Right ventricle myocardium inferior (tissue), 1 donor: ENCODE measurements at regions not wholly inside any gene's neighbourhood (a gene's known extent, or its start where the extent isn't known, plus 50 kb on each side); places are given as distances from the start of the nearest gene placed in this dataset.

Experiments
- ATAC-seq: fragments of 200-7000 bp; cut with Tn5 transposase; one replicate; pipeline ENCODE4 v1.9.1; 2020; ENCODE audit warnings: mild to moderate bottlenecking, moderate library complexity
- DNase-seq: peaks from one replicate; pipeline ENCODE4 v3.0.0; 2021; ENCODE audit errors: missing footprints
- intact Hi-C: fragments of 100-400 bp; cut with DNase I; formaldehyde crosslinking; loops from one replicate; pipeline ENCODE4 v1.11.0; 2022
- donor health status: DM: no; HTN: yes; CAD: no; lungs with severe emphysema.

- no peak for ATAC-seq
- DNase-seq = no peak
- intact Hi-C loops = no loop called here
Measured at GRCh38 chr6:137651178-137651577, 157.0 kb upstream of the OLIG3 start.

- no peak for ATAC-seq
- DNase-seq = no peak
- intact Hi-C loops = no loop called here
Measured at GRCh38 chr6:137651591-137652335, 157.6 kb upstream of the OLIG3 start.

GRCh38 chr6:137652961-137653705, 158.9 kb upstream of the OLIG3 start:
- intact Hi-C loops = no loop called here
- no peak for DNase-seq
- ATAC-seq = no peak

GRCh38 chr6:137653706-137654059, 159.5 kb upstream of the OLIG3 start:
- ATAC-seq = no peak
- intact Hi-C loops = no loop called here
- no peak for DNase-seq

- DNase-seq (no peak), ATAC-seq (no peak)
- intact Hi-C loops = no loop called here
Measured at GRCh38 chr6:137654365-137654981, 160.3 kb upstream of the OLIG3 start.

GRCh38 chr6:137655291-137655690, 161.1 kb upstream of the OLIG3 start:
- no peak for DNase-seq
- intact Hi-C loops = no loop called here
- no peak for ATAC-seq

GRCh38 chr6:137656735-137657134, 162.5 kb upstream of the OLIG3 start:
- intact Hi-C loops = no loop called here
- no peak for DNase-seq

GRCh38 chr6:137657351-137657911, 163.2 kb upstream of the OLIG3 start:
- intact Hi-C loops = no loop called here
- DNase-seq = no peak
- no peak for ATAC-seq

More at GRCh38 chr6:137656735-137657134, 162.5 kb upstream of the OLIG3 start:
- no peak for ATAC-seq

GRCh38 chr6:137658287-137658686, 164.1 kb upstream of the OLIG3 start:
- intact Hi-C loops = no loop called here
- no peak for ATAC-seq
- DNase-seq = no peak

GRCh38 chr6:137659871-137660270, 165.7 kb upstream of the OLIG3 start:
- no peak for DNase-seq
- intact Hi-C loops = no loop called here

GRCh38 chr6:137660296-137660731, 166.1 kb upstream of the OLIG3 start:
- no peak for ATAC-seq
- intact Hi-C loops = no loop called here
- no peak for DNase-seq

More at GRCh38 chr6:137659871-137660270, 165.7 kb upstream of the OLIG3 start:
- no peak for ATAC-seq

- intact Hi-C loops = no loop called here
- no peak for DNase-seq
- no peak for ATAC-seq
Measured at GRCh38 chr6:137661601-137662000, 167.4 kb upstream of the OLIG3 start.

- intact Hi-C loops = no loop called here
- DNase-seq (no peak), ATAC-seq (no peak)
Measured at GRCh38 chr6:137664183-137664582, 170.0 kb upstream of the OLIG3 start.

- DNase-seq (no peak), ATAC-seq (no peak)
- intact Hi-C loops = no loop called here
Measured at GRCh38 chr6:137665342-137665934, 171.2 kb upstream of the OLIG3 start.

GRCh38 chr6:137666202-137666774, 172.1 kb upstream of the OLIG3 start:
- intact Hi-C loops = no loop called here
- DNase-seq = no peak
- no peak for ATAC-seq

- intact Hi-C loops = no loop called here
Measured at GRCh38 chr6:137673603-137674002, 179.4 kb upstream of the OLIG3 start.

GRCh38 chr6:137676888-137677287, 182.7 kb upstream of the OLIG3 start:
- ATAC-seq (no peak), DNase-seq (no peak)
- intact Hi-C loops = no loop called here

More at GRCh38 chr6:137673603-137674002, 179.4 kb upstream of the OLIG3 start:
- DNase-seq = no peak
- ATAC-seq = no peak

- intact Hi-C loops = no loop called here
- ATAC-seq = no peak
- DNase-seq = peak; percentile 73
Measured at GRCh38 chr6:137677709-137678108, 183.5 kb upstream of the OLIG3 start.

GRCh38 chr6:137678451-137678850, 184.3 kb upstream of the OLIG3 start:
- DNase-seq = no peak
- ATAC-seq = no peak
- intact Hi-C loops = no loop called here
